OCI-LY7 (cell line): ENCODE measurements at regions not wholly inside any gene's neighbourhood (a gene's known extent, or its start where the extent isn't known, plus 50 kb on each side); places are given as distances from the start of the nearest gene placed in this dataset.

Experiments
- BruUV-seq: library from RNA; stranded (reverse); fragments of 400-500 nt; replicated peaks from 2 replicates; lab custom pipeline; 2021; lab: Mats Ljungman, UMichigan
- CTCF ChIA-PET: fragments of 300-600 bp; sonication (Branson Sonifier 250); formaldehyde crosslinking; loops from one replicate; lab custom pipeline; 2022; ENCODE audit warnings: antibody characterized with exemption; ENCODE audit not compliant: unreplicated experiment; lab: Charles Lee
- POLR2A ChIA-PET: fragments of 300-600 bp; sonication (Branson Sonifier 250); formaldehyde crosslinking; loops from one replicate; lab custom pipeline; 2022; ENCODE audit warnings: antibody characterized with exemption; lab: Charles Lee
- DNase-seq: peaks from one replicate; pipeline ENCODE4 v3.0.0-alpha.2; 2015; ENCODE audit warnings: low spot score
- H2AFZ ChIP-seq: fragments of 200-600 bp; sonication (generic), shearing (Covaris generic); 2 replicates; pipeline ENCODE4 v1.6.1; 2014; ENCODE audit warnings: mild to moderate bottlenecking, antibody characterized with exemption, low read length, moderate library complexity
- H3K27ac ChIP-seq: fragments of 200-600 bp; sonication (generic); 2 replicates; pipeline ENCODE4 v1.5.1; 2014; ENCODE audit warnings: mixed run types, low read depth, mild to moderate bottlenecking, moderate library complexity, low read length, inconsistent platforms; ENCODE audit not compliant: poor library complexity, severe bottlenecking
- H3K36me3 ChIP-seq: fragments of 200-600 bp; sonication (generic); 2 replicates; pipeline ENCODE4 v1.6.1; 2014; ENCODE audit warnings: mild to moderate bottlenecking, antibody characterized with exemption, low read length, moderate library complexity, mixed read lengths; ENCODE audit not compliant: insufficient read depth
- H3K4me1 ChIP-seq: fragments of 200-600 bp; sonication (generic); 2 replicates; pipeline ENCODE4 v1.5.1; 2014; ENCODE audit warnings: mild to moderate bottlenecking, low read length; ENCODE audit not compliant: insufficient read depth, poor library complexity, severe bottlenecking
- H3K4me2 ChIP-seq: fragments of 200-600 bp; sonication (generic); 2 replicates; pipeline ENCODE4 v1.6.1; 2014; ENCODE audit warnings: mild to moderate bottlenecking, low read length
- H3K4me3 ChIP-seq: fragments of 200-600 bp; sonication (generic); 2 replicates; pipeline ENCODE4 v1.5.1; 2014; ENCODE audit warnings: mild to moderate bottlenecking, low read depth, low read length; ENCODE audit not compliant: poor library complexity, severe bottlenecking
- H3K79me2 ChIP-seq: fragments of 200-600 bp; sonication (generic); 2 replicates; pipeline ENCODE4 v1.6.1; 2016; ENCODE audit warnings: low read depth, mild to moderate bottlenecking, low read length, moderate library complexity, mixed read lengths; ENCODE audit not compliant: insufficient read depth
- H3K9me2 ChIP-seq: fragments of 200-600 bp; sonication (generic); 2 replicates; pipeline ENCODE4 v1.6.1; 2016; ENCODE audit warnings: mild to moderate bottlenecking, low read length, mixed read lengths; ENCODE audit not compliant: insufficient read depth
- H3K9me3 ChIP-seq: fragments of 200-600 bp; sonication (generic); 2 replicates; pipeline ENCODE4 v1.6.1; 2014; ENCODE audit warnings: mild to moderate bottlenecking, mixed run types, low read length, mixed read lengths
- H4K20me1 ChIP-seq: fragments of 200-600 bp; sonication (generic); 2 replicates; pipeline ENCODE4 v1.6.1; 2014; ENCODE audit warnings: mild to moderate bottlenecking, antibody characterized with exemption, low read length, moderate library complexity, mixed read lengths; ENCODE audit not compliant: insufficient read depth
- EZH2phosphoT487 ChIP-seq: fragments of 200-600 bp; sonication (generic); IDR thresholded peaks from 2 replicates; pipeline ENCODE4 v1.6.1; 2018; ENCODE audit warnings: low read depth, borderline replicate concordance, mild to moderate bottlenecking, mixed run types, antibody characterized with exemption, low read length, moderate library complexity, mixed read lengths
- intact Hi-C: fragments of 100-400 bp; cut with micrococcal nuclease; formaldehyde crosslinking; loops from one replicate; pipeline ENCODE4 v1.10.0; 2022; ENCODE audit not compliant: unreplicated experiment
- TF ChIP-seq, protein P1 (sequence below): fragments of 200-600 bp; sonication (generic); conservative IDR thresholded peaks from 2 replicates; pipeline ENCODE4 v1.5.1; 2014; ENCODE audit warnings: mild to moderate bottlenecking, antibody characterized with exemption, low read length, moderate library complexity, mixed read lengths

DNA sequence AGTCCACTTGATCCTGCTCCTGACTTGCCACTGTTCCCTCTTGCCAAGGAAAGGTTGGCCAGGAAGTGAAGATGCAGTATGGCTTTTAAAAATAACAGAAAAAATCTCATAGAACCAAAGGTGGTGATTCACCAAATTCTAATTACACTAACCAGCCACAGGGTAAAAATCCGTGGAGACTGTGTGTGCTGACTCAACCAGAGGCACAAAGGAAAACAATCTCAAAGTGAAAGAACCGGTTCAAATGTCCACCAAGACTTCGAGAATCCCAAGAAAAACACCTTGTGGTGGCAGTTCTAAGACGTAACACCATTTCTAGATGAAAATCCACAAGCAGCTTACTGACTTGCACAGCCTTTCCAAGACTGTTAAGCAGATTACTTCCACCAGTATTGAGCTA is 279.1 kb downstream of the TLE1 start:
- no TSS peak for BruUV-seq
- no peaks in the 10 kb centered on the region for H3K9me2 ChIP-seq
- H2AFZ ChIP-seq = no peak overlapping the region
- CTCF ChIA-PET = no interaction called here
- DNase-seq = no peak
- H3K36me3 ChIP-seq = no peaks in the 10 kb centered on the region
- H3K79me2 ChIP-seq = no peaks in the 10 kb centered on the region
- H3K4me3 ChIP-seq = no peak overlapping the region
- POLR2A ChIA-PET = interaction anchor here (0.7 kb wide), 1 partner anchor 63 kb away, joined by 3 read pairs; no protein-coding TSS in a partner anchor
- intact Hi-C loops = no loop called here
- TF ChIP-seq, protein P1, sequence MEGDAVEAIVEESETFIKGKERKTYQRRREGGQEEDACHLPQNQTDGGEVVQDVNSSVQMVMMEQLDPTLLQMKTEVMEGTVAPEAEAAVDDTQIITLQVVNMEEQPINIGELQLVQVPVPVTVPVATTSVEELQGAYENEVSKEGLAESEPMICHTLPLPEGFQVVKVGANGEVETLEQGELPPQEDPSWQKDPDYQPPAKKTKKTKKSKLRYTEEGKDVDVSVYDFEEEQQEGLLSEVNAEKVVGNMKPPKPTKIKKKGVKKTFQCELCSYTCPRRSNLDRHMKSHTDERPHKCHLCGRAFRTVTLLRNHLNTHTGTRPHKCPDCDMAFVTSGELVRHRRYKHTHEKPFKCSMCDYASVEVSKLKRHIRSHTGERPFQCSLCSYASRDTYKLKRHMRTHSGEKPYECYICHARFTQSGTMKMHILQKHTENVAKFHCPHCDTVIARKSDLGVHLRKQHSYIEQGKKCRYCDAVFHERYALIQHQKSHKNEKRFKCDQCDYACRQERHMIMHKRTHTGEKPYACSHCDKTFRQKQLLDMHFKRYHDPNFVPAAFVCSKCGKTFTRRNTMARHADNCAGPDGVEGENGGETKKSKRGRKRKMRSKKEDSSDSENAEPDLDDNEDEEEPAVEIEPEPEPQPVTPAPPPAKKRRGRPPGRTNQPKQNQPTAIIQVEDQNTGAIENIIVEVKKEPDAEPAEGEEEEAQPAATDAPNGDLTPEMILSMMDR = no peak
- no peak for TF ChIP-seq EZH2phosphoT487
- H4K20me1 ChIP-seq = no peaks in the 10 kb centered on the region
- H3K9me3 ChIP-seq = no peaks in the 10 kb centered on the region
- no peaks in the 10 kb centered on the region for H3K4me1 ChIP-seq
- no peak overlapping the region for H3K27ac ChIP-seq
- H3K4me2 ChIP-seq = no peak overlapping the region

DNA sequence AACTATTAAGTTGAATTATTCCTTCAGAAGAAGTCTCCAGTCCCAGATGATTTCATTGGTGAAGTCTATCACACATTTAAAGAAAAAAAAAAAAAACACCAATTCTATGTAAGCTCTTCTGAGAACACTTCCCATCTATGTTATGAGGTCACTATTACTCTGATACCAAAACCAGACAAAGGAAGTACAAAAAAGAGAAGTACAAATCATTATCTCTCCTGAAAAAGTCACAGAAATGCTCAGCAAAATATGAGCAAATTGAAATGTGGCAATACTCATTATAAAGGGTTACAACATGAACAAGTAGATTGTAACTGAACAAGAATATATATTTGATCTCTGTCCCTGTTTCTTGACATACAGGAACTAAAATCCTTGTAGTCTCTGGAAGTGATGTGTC is 280.4 kb downstream of the TLE1 start:
- CTCF ChIA-PET = no interaction called here
- no peak for DNase-seq
- Histone ChIP-seq H3K36me3 (no peaks in the 10 kb centered on the region), H3K4me1 (no peaks in the 10 kb centered on the region), H3K4me2 (no peak overlapping the region), H3K4me3 (no peak overlapping the region), H3K27ac (no peak overlapping the region), H3K79me2 (no peaks in the 10 kb centered on the region), H2AFZ (no peak overlapping the region), H4K20me1 (no peaks in the 10 kb centered on the region), H3K9me3 (no peaks in the 10 kb centered on the region), H3K9me2 (no peaks in the 10 kb centered on the region; the same call in 1 of the 2 replicates)
- no TSS peak for BruUV-seq
- POLR2A ChIA-PET = no interaction called here
- intact Hi-C loops = no loop called here
- TF ChIP-seq EZH2phosphoT487 = no peak
- TF ChIP-seq, protein P1 = no peak

DNA sequence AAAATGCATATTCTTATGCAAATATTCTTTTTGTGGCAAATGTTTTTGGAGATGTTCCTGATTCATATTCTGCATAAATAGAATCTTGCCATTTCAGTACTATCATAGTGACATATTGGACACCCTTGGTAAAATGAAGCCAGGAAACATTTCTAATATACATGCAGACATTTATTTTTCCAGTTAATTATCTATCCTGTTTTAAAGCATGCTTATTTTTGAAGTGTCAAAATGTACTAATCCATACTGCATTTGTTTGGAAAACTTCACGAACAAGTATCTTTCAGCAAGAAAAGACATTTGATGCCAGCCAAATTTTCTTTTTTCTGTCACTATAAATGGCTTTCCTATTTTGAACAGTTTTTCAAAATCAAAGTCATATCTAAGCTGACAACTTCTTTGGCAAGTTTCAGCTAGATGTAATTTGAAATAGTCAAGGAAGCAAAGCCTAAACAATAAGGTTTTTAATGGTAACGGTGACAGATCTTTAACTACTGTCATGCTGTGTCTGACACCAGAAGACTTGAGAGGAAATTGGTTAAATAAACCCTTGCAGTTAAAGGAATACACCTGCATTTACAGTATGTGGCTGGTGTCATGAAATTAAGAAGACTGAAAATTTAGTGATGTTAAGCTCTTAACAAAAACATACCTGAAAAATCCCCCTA is 284.3 kb downstream of the TLE1 start:
- no peaks in the 10 kb centered on the region for H3K79me2 ChIP-seq
- DNase-seq = no peak
- H2AFZ ChIP-seq = no peak overlapping the region
- POLR2A ChIA-PET = no interaction called here
- H3K9me2 ChIP-seq = no peaks in the 10 kb centered on the region; the same call in 1 of the 2 replicates
- no peaks in the 10 kb centered on the region for H3K36me3 ChIP-seq
- BruUV-seq = no TSS peak
- H3K4me3 ChIP-seq = no peak overlapping the region
- intact Hi-C loops = no loop called here
- H3K9me3 ChIP-seq = no peaks in the 10 kb centered on the region
- H3K4me1 ChIP-seq = no peaks in the 10 kb centered on the region
- H3K27ac ChIP-seq = no peak overlapping the region
- H4K20me1 ChIP-seq = no peaks in the 10 kb centered on the region
- TF ChIP-seq, protein P1 = no peak
- no peak for TF ChIP-seq EZH2phosphoT487
- CTCF ChIA-PET = no interaction called here
- H3K4me2 ChIP-seq = no peak overlapping the region
